HuH-7 (cell line): ENCODE measurements at regions not wholly inside any gene's neighbourhood (a gene's known extent, or its start where the extent isn't known, plus 50 kb on each side); places are given as distances from the start of the nearest gene placed in this dataset.

Source experiments
- DNase-seq: peaks from one replicate; pipeline ENCODE4 v3.0.0; 2011; ENCODE audit warnings: low spot score

GRCh38 chr2:21438949-21439348, 315.2 kb downstream of the TDRD15 start:
- DNase-seq, result no peak

GRCh38 chr2:21441442-21441841, 317.7 kb downstream of the TDRD15 start:
- DNase-seq, result no peak

GRCh38 chr2:21443494-21444105, 319.8 kb downstream of the TDRD15 start:
- DNase-seq, result no peak

DNA sequence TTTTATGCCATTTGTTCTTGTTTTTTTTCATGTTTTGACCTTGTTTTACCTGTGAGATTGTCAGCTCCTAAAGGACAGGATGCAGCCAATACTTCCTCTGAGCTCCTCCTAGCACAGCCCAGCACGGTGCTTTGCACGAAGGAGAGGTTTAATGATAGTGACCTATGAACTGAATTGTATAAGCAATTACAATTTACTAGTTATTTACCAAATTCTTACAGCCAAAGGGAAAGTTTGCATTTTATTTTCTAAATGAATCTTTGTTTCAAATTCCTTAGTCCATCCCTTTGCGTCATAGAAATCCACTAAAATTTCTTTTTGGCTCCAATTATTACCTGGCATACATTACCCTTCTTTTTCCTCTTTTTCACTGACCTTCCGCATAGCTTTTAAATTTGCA, 326.1 kb downstream of the TDRD15 start:
- DNase-seq, result no peak

GRCh38 chr2:21451403-21451802, 327.6 kb downstream of the TDRD15 start:
- DNase-seq, result no peak

DNA sequence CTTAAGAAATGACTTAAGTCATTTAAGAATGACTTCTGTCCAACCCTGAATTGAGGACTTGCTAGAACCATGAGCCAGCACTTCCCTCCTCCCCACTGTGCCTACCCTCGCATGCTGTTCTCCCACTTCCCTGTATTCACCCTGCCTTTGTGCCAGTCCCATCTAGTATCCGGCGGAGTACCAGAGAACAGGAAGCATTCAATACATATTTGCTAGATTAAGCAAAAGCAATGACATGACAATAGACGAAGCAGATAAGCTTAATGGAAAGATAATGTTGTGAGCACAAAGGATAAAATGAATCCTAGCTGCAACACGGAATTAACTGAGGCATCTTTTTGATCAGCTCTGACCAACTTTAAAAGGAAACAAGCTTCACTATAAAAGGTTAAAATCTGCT, 328.5 kb downstream of the TDRD15 start:
- DNase-seq, result no peak

GRCh38 chr2:21452678-21453077, 328.9 kb downstream of the TDRD15 start:
- no peak for DNase-seq

DNA sequence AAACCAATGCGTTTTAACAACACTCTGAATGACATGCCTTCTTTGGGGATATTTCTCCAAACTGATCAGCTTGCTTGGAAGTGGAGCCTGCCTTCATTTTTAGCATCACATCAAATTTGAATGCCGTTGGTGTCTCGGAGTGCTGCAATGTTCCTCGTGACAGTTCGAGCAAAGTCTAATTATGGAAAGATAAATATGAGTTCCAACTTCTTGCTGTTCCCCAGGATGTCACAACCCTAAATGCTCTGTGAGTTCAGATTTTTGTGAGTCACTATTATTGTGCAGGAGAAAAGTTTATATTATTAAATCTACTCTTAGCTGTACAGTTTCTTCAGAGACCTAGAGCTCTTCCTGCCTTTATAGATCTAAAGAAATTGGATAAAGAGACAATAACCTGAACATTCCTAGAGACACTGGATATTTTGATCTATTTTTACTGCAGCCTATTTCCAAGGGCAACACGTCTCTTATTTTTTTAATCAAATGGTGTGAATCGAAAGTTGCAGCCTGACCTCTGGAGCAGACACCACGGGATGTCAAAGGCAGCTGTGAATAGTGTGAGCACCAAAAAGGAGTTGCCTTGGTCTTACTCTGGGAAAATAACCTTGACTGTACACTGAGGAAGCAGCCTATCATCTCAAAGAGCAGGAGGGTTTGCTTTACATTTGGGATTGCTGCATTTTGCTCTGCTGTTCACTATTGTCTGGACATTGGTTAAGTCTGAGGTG, 330.1 kb downstream of the TDRD15 start:
- DNase-seq, result no peak

- DNase-seq, result no peak
Measured at GRCh38 chr2:21454839-21455238, 331.1 kb downstream of the TDRD15 start.

DNA sequence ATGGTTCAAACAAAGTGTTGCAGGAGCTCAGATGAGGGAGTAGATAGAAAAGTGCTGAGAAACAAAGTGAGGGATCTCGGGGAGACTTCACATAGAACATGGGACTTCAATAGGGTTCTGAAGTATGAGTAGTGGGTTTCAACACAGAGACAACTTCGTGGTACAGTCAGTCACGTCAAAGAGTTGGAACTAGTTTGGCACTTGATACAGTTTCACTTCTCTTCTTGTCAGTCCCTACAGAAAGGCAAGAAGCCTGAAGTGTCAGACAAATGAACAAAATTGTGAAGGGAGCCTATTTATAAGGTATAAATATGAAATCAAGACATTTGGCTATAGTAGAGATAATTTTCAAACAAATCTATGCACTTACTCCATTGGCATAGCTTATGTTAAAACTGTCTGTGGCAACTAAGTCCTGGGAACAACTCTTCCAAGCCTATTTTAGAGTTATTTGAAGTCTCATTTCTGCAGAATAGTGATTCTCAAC, 338.0 kb downstream of the TDRD15 start:
- DNase-seq, result no peak

DNA sequence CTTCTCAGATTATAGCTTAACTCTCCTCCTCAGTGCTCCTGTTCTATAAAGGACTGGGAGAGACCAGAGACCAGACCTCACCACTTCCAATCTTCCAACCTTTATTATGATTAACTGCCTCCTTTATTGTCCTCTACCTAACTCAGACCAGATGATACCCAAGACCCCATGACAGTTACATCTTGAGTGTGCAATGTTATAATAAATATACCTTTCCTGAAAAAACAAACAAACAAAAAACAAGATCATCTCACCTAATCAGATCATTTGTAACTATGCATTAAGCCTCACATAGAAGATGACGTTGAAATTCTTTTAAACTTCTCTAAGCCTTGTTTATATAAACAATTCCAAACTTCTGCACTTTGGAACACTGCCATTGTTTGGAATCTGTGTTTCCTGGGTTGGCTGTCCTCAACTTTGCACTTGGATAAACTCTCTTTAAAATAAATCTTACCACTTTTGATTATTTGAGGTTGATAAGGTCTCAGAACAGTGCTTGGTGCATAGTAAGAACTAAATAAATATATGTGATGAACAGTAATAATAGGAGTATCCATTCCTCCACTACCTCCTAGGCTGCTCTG, 342.7 kb downstream of the TDRD15 start:
- no peak for DNase-seq

DNA sequence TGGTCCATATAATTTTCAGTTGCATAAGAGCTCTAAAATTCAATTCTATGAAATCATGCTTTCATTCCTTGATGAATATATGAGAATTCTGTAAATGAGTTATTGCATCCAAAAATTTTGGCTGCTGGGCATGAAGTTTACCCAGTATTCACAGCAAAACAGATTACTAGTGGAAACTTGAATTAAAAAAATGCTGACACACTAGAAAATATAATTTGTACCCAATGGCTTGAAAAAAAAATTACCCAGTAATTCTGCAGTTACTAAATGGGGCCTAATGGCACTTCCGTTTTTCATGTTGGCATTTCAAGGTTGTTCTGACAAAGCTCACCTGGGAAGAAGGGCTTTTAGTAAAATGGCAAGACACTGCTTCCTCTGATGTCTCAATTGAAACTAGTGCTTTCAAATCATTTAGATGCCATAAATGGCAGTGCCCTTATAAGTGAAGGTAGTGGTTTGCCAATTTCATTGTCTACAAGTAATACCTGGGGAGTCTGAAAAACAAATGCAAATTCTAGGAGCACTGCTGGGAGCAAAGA, 343.6 kb downstream of the TDRD15 start:
- no peak for DNase-seq

- DNase-seq, result no peak
Measured at GRCh38 chr2:21467910-21468309, 344.1 kb downstream of the TDRD15 start.

DNA sequence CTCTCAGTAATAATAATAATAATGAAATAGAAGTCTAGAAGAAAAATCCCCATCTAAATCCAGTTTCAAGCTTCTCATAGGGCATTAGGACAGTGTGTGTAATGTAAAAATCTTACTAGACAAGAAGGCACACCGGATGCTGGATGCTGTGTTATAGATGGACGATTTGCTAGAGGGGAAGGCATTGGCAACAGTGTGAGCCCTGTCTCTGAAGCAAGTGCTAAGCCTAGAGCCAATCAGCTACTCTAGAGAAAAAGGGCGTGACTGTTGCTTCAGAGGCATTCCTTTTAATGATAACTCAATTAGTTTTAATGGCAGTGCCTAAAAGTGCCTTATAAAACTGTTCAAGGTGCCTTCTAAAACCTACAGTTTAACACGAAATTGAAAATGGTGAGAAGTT, 344.9 kb downstream of the TDRD15 start:
- DNase-seq, result no peak

GRCh38 chr2:21469158-21469557, 345.4 kb downstream of the TDRD15 start:
- DNase-seq, result no peak

- no peak for DNase-seq
Measured at GRCh38 chr2:21469564-21469963, 345.8 kb downstream of the TDRD15 start.

- DNase-seq, result no peak
Measured at GRCh38 chr2:21480162-21480561, 356.4 kb downstream of the TDRD15 start.

GRCh38 chr2:21484643-21485042, 360.9 kb downstream of the TDRD15 start:
- no peak for DNase-seq

GRCh38 chr2:21486445-21486844, 362.7 kb downstream of the TDRD15 start:
- no peak for DNase-seq

- DNase-seq, result no peak
Measured at GRCh38 chr2:21489080-21489479, 365.3 kb downstream of the TDRD15 start.

DNA sequence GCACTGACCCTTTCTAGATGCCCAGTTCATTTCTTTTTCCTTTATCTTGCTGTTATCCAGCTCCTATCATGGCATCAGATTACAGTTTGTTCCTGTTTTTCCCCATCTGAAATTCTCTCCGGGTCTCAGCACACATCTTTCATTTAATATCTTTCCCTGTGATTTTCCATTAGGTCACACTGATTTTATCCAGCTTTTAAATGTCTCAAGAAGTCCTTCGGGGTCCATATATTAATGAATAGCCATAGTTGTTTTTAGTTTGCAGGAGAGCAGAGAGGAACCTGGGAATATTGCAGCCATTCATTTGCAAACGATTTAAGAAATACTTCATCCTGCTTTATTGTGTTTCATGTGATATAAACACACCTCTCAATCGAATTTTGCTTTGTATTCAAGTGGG, 374.2 kb downstream of the TDRD15 start:
- no peak for DNase-seq

- DNase-seq, result no peak
Measured at GRCh38 chr2:21500401-21500945, 376.7 kb downstream of the TDRD15 start.
